SK-N-SH (cell line): ENCODE measurements at regions not wholly inside any gene's neighbourhood (a gene's known extent, or its start where the extent isn't known, plus 50 kb on each side); places are given as distances from the start of the nearest gene placed in this dataset.

Source experiments
- CTCF ChIA-PET: fragments of 300-600, 350-600 bp; formaldehyde crosslinking; extraction: SDS; loops from one replicate; lab custom pipeline; 2021; lab: Yijun Ruan, JAX
- POLR2A ChIA-PET: fragments of 350-600 bp; sonication (Branson Sonifier 250); formaldehyde crosslinking; extraction: SDS; loops from one replicate; lab custom pipeline; 2020; ENCODE audit warnings: antibody characterized with exemption, inconsistent platforms; lab: Yijun Ruan, JAX
- DNase-seq: peaks from one replicate; pipeline ENCODE4 v3.0.0; 2012
- H2AFZ ChIP-seq: fragments of 200-600 bp; sonication (generic); 2 replicates; pipeline ENCODE4 v1.8.1; 2016; ENCODE audit warnings: antibody characterized with exemption, mild to moderate bottlenecking, low read depth
- H3F3A ChIP-seq: fragments of 200-600 bp; sonication (generic); replicated peaks from 2 replicates; pipeline ENCODE3; 2016; ENCODE audit warnings: antibody characterized with exemption, mild to moderate bottlenecking; ENCODE audit not compliant: insufficient read depth
- H3K27ac ChIP-seq, 2 experiments: fragments of 200-500 bp in 1 of 2; fragments of 200-600 bp in 1 of 2; sonication (Bioruptor generic) in 1 of 2; sonication (generic), shearing (Covaris generic) in 1 of 2; 2 replicates each; pipeline versions ENCODE4 v1.5.1 to v1.6.1; 2014 to 2016; ENCODE audit warnings: low read depth in 2 of 2, inconsistent platforms in 1 of 2, low read length in 1 of 2, mild to moderate bottlenecking in 1 of 2, mixed read lengths in 1 of 2
- H3K27me3 ChIP-seq: fragments of 200-600 bp; sonication (generic), shearing (Covaris generic); 2 replicates; pipeline ENCODE4 v1.6.1; 2016; ENCODE audit warnings: mixed run types; ENCODE audit not compliant: insufficient read depth
- H3K36me3 ChIP-seq, 2 experiments: fragments of 200-500 bp in 1 of 2; fragments of 200-600 bp in 1 of 2; sonication (Bioruptor generic) in 1 of 2; sonication (generic) in 1 of 2; replicated peaks in 1 of 2; 2 replicates each; pipeline versions ENCODE3 to v1.5.1; 2014 to 2016; ENCODE audit warnings: low read length in 1 of 2, mild to moderate bottlenecking in 1 of 2; ENCODE audit not compliant: insufficient read depth in 2 of 2, control insufficient read depth in 1 of 2
- H3K4me1 ChIP-seq, 2 experiments: fragments of 200-500 bp in 1 of 2; fragments of 200-600 bp in 1 of 2; sonication (Bioruptor generic) in 1 of 2; sonication (generic), shearing (Covaris generic) in 1 of 2; 2 replicates each; pipeline versions ENCODE4 v1.5.1 to v1.6.1; 2014 to 2016; ENCODE audit warnings: low read depth in 1 of 2, low read length in 1 of 2, mixed run types in 1 of 2; ENCODE audit not compliant: insufficient read depth in 2 of 2, control insufficient read depth in 1 of 2
- H3K4me2 ChIP-seq: fragments of 200-600 bp; sonication (generic), shearing (Covaris generic); 2 replicates; pipeline ENCODE4 v1.6.1; 2017; ENCODE audit warnings: mixed run types
- H3K4me3 ChIP-seq, 2 experiments: fragments of 200-500 bp in 1 of 2; fragments of 200-600 bp in 1 of 2; sonication (Bioruptor generic) in 1 of 2; sonication (generic), shearing (Covaris generic) in 1 of 2; 2 replicates each; pipeline versions ENCODE4 v1.5.1 to v1.8.1; 2014 to 2016; ENCODE audit warnings: low read depth in 2 of 2, inconsistent platforms in 1 of 2, low read length in 1 of 2, mild to moderate bottlenecking in 1 of 2, mixed read lengths in 1 of 2, moderate library complexity in 1 of 2
- H3K79me2 ChIP-seq: fragments of 200-600 bp; sonication (generic); 2 replicates; pipeline ENCODE4 v1.8.1; 2017; ENCODE audit warnings: mild to moderate bottlenecking; ENCODE audit not compliant: insufficient read depth
- H3K9ac ChIP-seq: fragments of 200-600 bp; sonication (generic); 2 replicates; pipeline ENCODE4 v1.6.1; 2017; ENCODE audit warnings: mixed run types
- H3K9me2 ChIP-seq: fragments of 200-600 bp; sonication (generic); 2 replicates; pipeline ENCODE4 v1.6.1; 2017; ENCODE audit warnings: mixed run types
- H3K9me3 ChIP-seq: fragments of 200-600 bp; sonication (generic); 2 replicates; pipeline ENCODE4 v1.6.1; 2017; ENCODE audit warnings: mixed run types, mild to moderate bottlenecking, moderate library complexity
- H4K20me1 ChIP-seq: fragments of 200-600 bp; sonication (generic); 2 replicates; pipeline ENCODE4 v1.6.1; 2017; ENCODE audit warnings: mild to moderate bottlenecking, mixed run types; ENCODE audit not compliant: insufficient read depth
- FOXJ3 ChIP-seq: sonication (generic); formaldehyde crosslinking; IDR thresholded peaks from 2 replicates; pipeline ENCODE4 v1.5.1; 2020; ENCODE audit warnings: mild to moderate bottlenecking, missing genetic modification reagents
- FOXM1 ChIP-seq: IDR thresholded peaks from 2 replicates; pipeline ENCODE4 v1.4.0; 2012; ENCODE audit warnings: low read depth, mild to moderate bottlenecking
- IRF3 ChIP-seq: fragments of 150-350 bp; IDR thresholded peaks from 2 replicates; pipeline ENCODE4 v1.6.1; 2016; ENCODE audit warnings: mild to moderate bottlenecking, low read depth, low read length
- MXI1 ChIP-seq: IDR thresholded peaks from 2 replicates; pipeline ENCODE4 v1.6.1; 2012; ENCODE audit warnings: mild to moderate bottlenecking, low read depth, low read length, improper control_type of control experiment
- NRF1 ChIP-seq: IDR thresholded peaks from 2 replicates; pipeline ENCODE4 v1.6.1; 2012; ENCODE audit warnings: low read depth, mild to moderate bottlenecking, low read length
- PBX3 ChIP-seq: IDR thresholded peaks from 2 replicates; pipeline ENCODE4; 2012
- POLR2AphosphoS5 ChIP-seq: IDR thresholded peaks from 2 replicates; pipeline ENCODE4 v1.6.1; 2012; ENCODE audit warnings: low read depth, low read length
- TAF1 ChIP-seq: IDR thresholded peaks from 2 replicates; pipeline ENCODE4 v1.6.1; 2012; ENCODE audit warnings: low read depth, mild to moderate bottlenecking, low read length, moderate library complexity, borderline replicate concordance
- USF1 ChIP-seq: IDR thresholded peaks from 2 replicates; pipeline ENCODE4 v1.4.0; 2012; ENCODE audit warnings: low read depth, borderline replicate concordance
- USF2 ChIP-seq: fragments of 150-350 bp; IDR thresholded peaks from 2 replicates; pipeline ENCODE4 v1.6.1; 2017; ENCODE audit warnings: antibody characterized with exemption, low read length, low read depth, borderline replicate concordance
- ZBTB33 ChIP-seq: IDR thresholded peaks from 2 replicates; pipeline ENCODE4 v1.4.0; 2012; ENCODE audit warnings: low read depth, borderline replicate concordance
- WGBS: methylation state at CpG from one replicate; pipeline ENCODE4 v1.1.6; 2017; ENCODE audit warnings: low lambda C conversion rate; 5-methylcytosine and 5-hydroxymethylcytosine counted together

- Histone ChIP-seq H3K9me3 (no peaks in the 10 kb centered on the region), H2AFZ (no peak overlapping the region), H3K4me2 (no peak overlapping the region), H4K20me1 (no peaks in the 10 kb centered on the region), H3K4me1 (peaks cover 2 to 13% of the 10 kb centered on the region in 2 experiments; a peak in 3 of 4 replicates), H3K9me2 (no peaks in the 10 kb centered on the region), H3K27ac (no peak overlapping the region), H3K4me3 (no peak overlapping the region), H3F3A (peaks cover 17% of the 10 kb centered on the region), H3K27me3 (no peaks in the 10 kb centered on the region), H3K9ac (no peak overlapping the region), H3K79me2 (no peaks in the 10 kb centered on the region; the same call in 1 of the 2 replicates), H3K36me3 (no peaks in the 10 kb centered on the region)
- WGBS: 76% methylated on average over 7 of the region's 7 CpGs
- ChIA-PET POLR2A (no interaction called here), CTCF (no interaction called here)
- no peak for TF ChIP-seq TAF1
- TF ChIP-seq IRF3: no peak
- no peak for TF ChIP-seq NRF1
- TF ChIP-seq MXI1: no peak
- TF ChIP-seq FOXM1: no peak
- TF ChIP-seq USF2: no peak
- TF ChIP-seq ZBTB33: no peak
- no peak for TF ChIP-seq USF1
- no peak for TF ChIP-seq POLR2AphosphoS5
- no peak for TF ChIP-seq FOXJ3 (CRISPR knock-in tag)
- no peak for TF ChIP-seq PBX3
- DNase-seq: no peak
Measured at GRCh38 chr6:4603291-4603690, 172.9 kb upstream of the CDYL start.
